HCT116 (cell line): ENCODE measurements at regions not wholly inside any gene's neighbourhood (a gene's known extent, or its start where the extent isn't known, plus 50 kb on each side); places are given as distances from the start of the nearest gene placed in this dataset.

Source experiments
- ATAC-seq: fragments of 200-7000 bp; cut with Tn5 transposase; 2 replicates; pipeline ENCODE4 v1.9.1; 2020; ENCODE audit warnings: mild to moderate bottlenecking, moderate library complexity
- BruUV-seq: library from RNA; stranded (reverse); fragments of 400-500 nt; replicated peaks from 2 replicates; lab custom pipeline; 2021; lab: Mats Ljungman, UMichigan
- CTCF ChIA-PET: fragments of 300-600 bp; sonication (Branson Sonifier 250); formaldehyde crosslinking; loops from one replicate; lab custom pipeline; 2021; ENCODE audit warnings: antibody characterized with exemption; lab: Charles Lee
- POLR2A ChIA-PET: fragments of 300-600, 350-600 bp; sonication (Branson Sonifier 250); formaldehyde crosslinking; loops from one replicate; lab custom pipeline; 2021; ENCODE audit warnings: antibody characterized with exemption; lab: Charles Lee
- RAD21 ChIA-PET, 2 experiments: fragments of 300-600 bp; sonication (Branson Sonifier 250); formaldehyde crosslinking; loops; one replicate each; lab custom pipeline; 2023; ENCODE audit warnings: low total read pairs in 2 of 2; ENCODE audit not compliant: uncharacterized antibody in 2 of 2, unreplicated experiment in 2 of 2, low non-redundant PET in 1 of 2; lab: Charles Lee
- DNase-seq: peaks from one replicate; pipeline ENCODE4 v3.0.0-alpha.2; 2010; ENCODE audit warnings: low read depth, low spot score
- H2AFZ ChIP-seq: fragments of 200-600 bp; shearing (Covaris generic), sonication (generic); 2 replicates; pipeline ENCODE4 v1.6.1; 2017; ENCODE audit warnings: low read depth, mixed run types, mixed read lengths, antibody characterized with exemption, low read length; ENCODE audit not compliant: poor library complexity, severe bottlenecking
- H3K27ac ChIP-seq: 2 replicates; pipeline ENCODE4 v1.5.1; 2012; ENCODE audit warnings: low read depth, low read length
- H3K27me3 ChIP-seq: fragments of 200-600 bp; sonication (generic); 2 replicates; pipeline ENCODE4 v1.6.1; 2016; ENCODE audit warnings: mixed run types, low read length, mixed read lengths; ENCODE audit not compliant: insufficient read depth
- H3K36me3 ChIP-seq, 2 experiments: fragments of 200-500 bp in 1 of 2; fragments of 200-600 bp in 1 of 2; sonication (Bioruptor generic) in 1 of 2; sonication (generic) in 1 of 2; 2 replicates each; pipeline versions ENCODE4 v1.5.1 to v1.6.1; 2014 to 2016; ENCODE audit warnings: low read length in 2 of 2, inconsistent platforms in 1 of 2, mixed read lengths in 1 of 2, mixed run types in 1 of 2; ENCODE audit not compliant: insufficient read depth in 2 of 2, control insufficient read depth in 1 of 2
- H3K4me1 ChIP-seq, 2 experiments: fragments of 200-600 bp in 1 of 2; sonication (generic) in 1 of 2; 2 replicates each; pipeline versions ENCODE4 v1.5.1 to v1.6.1; 2012 to 2017; ENCODE audit warnings: low read length in 2 of 2, inconsistent platforms in 1 of 2, mild to moderate bottlenecking in 1 of 2, mixed read lengths in 1 of 2, mixed run types in 1 of 2, moderate library complexity in 1 of 2; ENCODE audit not compliant: insufficient read depth in 2 of 2, control insufficient read depth in 1 of 2
- H3K4me2 ChIP-seq: fragments of 200-600 bp; sonication (generic); 2 replicates; pipeline ENCODE4 v1.6.1; 2017; ENCODE audit warnings: mixed run types, low read length, mixed read lengths
- H3K4me3 ChIP-seq, 2 experiments: fragments of 200-600 bp in 1 of 2; sonication (generic) in 1 of 2; replicated peaks in 1 of 2; 2 replicates each; pipeline ENCODE4 v1.5.1; 2011 to 2016; ENCODE audit warnings: low read length in 2 of 2, control low read depth in 1 of 2, low read depth in 1 of 2, mild to moderate bottlenecking in 1 of 2, mixed read lengths in 1 of 2, mixed run types in 1 of 2
- H3K79me2 ChIP-seq: fragments of 200-600 bp; sonication (generic); 2 replicates; pipeline ENCODE4 v1.6.1; 2017; ENCODE audit warnings: mild to moderate bottlenecking, mixed run types, low read length, moderate library complexity, mixed read lengths; ENCODE audit not compliant: insufficient read depth
- H3K9ac ChIP-seq: fragments of 200-600 bp; sonication (generic); 2 replicates; pipeline ENCODE4 v1.6.1; 2016; ENCODE audit warnings: low read length, mixed read lengths
- H3K9me2 ChIP-seq: fragments of 200-600 bp; sonication (generic), shearing (Covaris generic); 2 replicates; pipeline ENCODE4 v1.6.1; 2017; ENCODE audit warnings: mixed run types, mild to moderate bottlenecking, moderate library complexity; ENCODE audit not compliant: insufficient read depth
- H3K9me3 ChIP-seq, 2 experiments: fragments of 200-500 bp in 1 of 2; fragments of 200-600 bp in 1 of 2; sonication (Bioruptor generic) in 1 of 2; sonication (generic) in 1 of 2; 2 replicates each; pipeline ENCODE4 v1.6.1; 2014 to 2017; ENCODE audit warnings: low read length in 2 of 2, mixed read lengths in 2 of 2, inconsistent platforms in 1 of 2, low read depth in 1 of 2, mild to moderate bottlenecking in 1 of 2, mixed run types in 1 of 2, moderate library complexity in 1 of 2; ENCODE audit not compliant: control insufficient read depth in 1 of 2, insufficient read depth in 1 of 2
- H4K20me1 ChIP-seq: fragments of 200-600 bp; sonication (generic), shearing (Covaris generic); 2 replicates; pipeline ENCODE4 v1.6.1; 2017; ENCODE audit warnings: mixed run types, mild to moderate bottlenecking, moderate library complexity; ENCODE audit not compliant: insufficient read depth
- CBX3 ChIP-seq: IDR thresholded peaks from 2 replicates; pipeline ENCODE4 v1.6.1; 2012; ENCODE audit warnings: low read depth
- CEBPB ChIP-seq: IDR thresholded peaks from 2 replicates; pipeline ENCODE4 v1.6.1; 2012; ENCODE audit warnings: low read depth
- EGR1 ChIP-seq: IDR thresholded peaks from 2 replicates; pipeline ENCODE4 v1.6.1; 2012; ENCODE audit warnings: low read depth
- EZH2 ChIP-seq: fragments of 200-600 bp; sonication (generic); IDR thresholded peaks from 2 replicates; pipeline ENCODE4 v1.6.1; 2017; ENCODE audit warnings: antibody characterized with exemption, mixed run types
- EZH2phosphoT487 ChIP-seq: fragments of 200-600 bp; IDR thresholded peaks from 2 replicates; pipeline ENCODE4 v1.6.1; 2018; ENCODE audit warnings: antibody characterized with exemption, borderline replicate concordance
- FOSL1 ChIP-seq: IDR thresholded peaks from 2 replicates; pipeline ENCODE4 v1.6.1; 2012; ENCODE audit warnings: low read depth
- JUND ChIP-seq: IDR thresholded peaks from 2 replicates; pipeline ENCODE4 v1.6.1; 2012
- POLR2A ChIP-seq: IDR thresholded peaks from 2 replicates; pipeline ENCODE4 v1.7.0; 2011; ENCODE audit warnings: borderline replicate concordance; ENCODE audit not compliant: insufficient read depth, insufficient read length; ENCODE audit errors: extremely low read depth
- POLR2AphosphoS5 ChIP-seq: IDR thresholded peaks from 2 replicates; pipeline ENCODE4 v1.6.1; 2011; ENCODE audit warnings: mild to moderate bottlenecking, low read depth, low read length, moderate library complexity
- RAD21 ChIP-seq: IDR thresholded peaks from 2 replicates; pipeline ENCODE4 v1.6.1; 2012; ENCODE audit warnings: low read depth, mild to moderate bottlenecking
- SIN3A ChIP-seq: IDR thresholded peaks from 2 replicates; pipeline ENCODE4 v1.6.1; 2012; ENCODE audit warnings: low read depth
- SP1 ChIP-seq: IDR thresholded peaks from 2 replicates; pipeline ENCODE4 v1.6.1; 2012; ENCODE audit warnings: low read depth
- SRF ChIP-seq: IDR thresholded peaks from 2 replicates; pipeline ENCODE4 v1.6.1; 2012; ENCODE audit warnings: low read depth
- TCF7L2 ChIP-seq: IDR thresholded peaks from 2 replicates; pipeline ENCODE4 v1.7.0; 2011; ENCODE audit warnings: borderline replicate concordance, inconsistent platforms; ENCODE audit not compliant: insufficient read depth, insufficient read length; ENCODE audit errors: extremely low read depth
- YY1 ChIP-seq: IDR thresholded peaks from 2 replicates; pipeline ENCODE4 v1.6.1; 2011; ENCODE audit warnings: low read length, low read depth, moderate library complexity, mild to moderate bottlenecking; ENCODE audit not compliant: insufficient replicate concordance; ENCODE audit errors: extremely low read depth
- ZBTB33 ChIP-seq: IDR thresholded peaks from 2 replicates; pipeline ENCODE4 v1.6.1; 2011; ENCODE audit warnings: mild to moderate bottlenecking, low read length, moderate library complexity; ENCODE audit not compliant: insufficient replicate concordance; ENCODE audit errors: extremely low read depth
- intact Hi-C: fragments of 100-400 bp; cut with micrococcal nuclease; formaldehyde crosslinking; loops from 2 replicates; pipeline ENCODE4 v1.10.0; 2022
- TF ChIP-seq, protein P1 (sequence below): IDR thresholded peaks from 2 replicates; pipeline ENCODE4 v1.6.1; 2012
- TF ChIP-seq, protein P2 (sequence below): IDR thresholded peaks from 2 replicates; pipeline ENCODE4 v1.6.1; 2012; ENCODE audit warnings: low read depth

DNA sequence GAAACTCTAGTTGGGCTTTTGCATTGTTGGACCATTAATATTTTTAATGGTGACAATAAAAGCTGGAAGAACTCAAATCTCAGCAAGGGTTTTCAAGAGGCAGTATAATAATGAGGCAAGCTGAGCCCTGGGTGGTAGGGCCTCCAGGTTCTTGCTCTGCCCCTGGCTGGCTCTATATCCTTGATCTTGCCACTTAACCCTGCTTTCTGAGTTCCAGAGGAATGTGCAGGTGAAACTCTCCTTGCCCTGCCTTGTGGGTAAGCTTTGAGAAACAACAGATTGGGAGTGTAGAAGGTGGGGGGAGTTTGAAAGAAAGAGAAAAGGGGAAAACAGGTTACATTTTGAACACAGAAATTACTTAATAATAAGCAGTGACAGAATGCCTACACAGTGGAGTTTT is 103.3 kb upstream of the MAP4K3 start:
- Histone ChIP-seq H3K9me3 (no peaks in the 10 kb centered on the region), H3K4me1 (no peaks in the 10 kb centered on the region), H3K9ac (no peak overlapping the region), H3K9me2 (no peaks in the 10 kb centered on the region), H3K4me3 (no peak overlapping the region), H2AFZ (no peak overlapping the region)
- intact Hi-C loops = no loop called here
- no TSS peak for BruUV-seq
- ATAC-seq = no peak
- POLR2A ChIA-PET = no interaction called here
- RAD21 ChIA-PET = no interaction called here
- no peak for TF ChIP-seq POLR2A
- TF ChIP-seq EZH2 = no peak
- TF ChIP-seq, protein P1, sequence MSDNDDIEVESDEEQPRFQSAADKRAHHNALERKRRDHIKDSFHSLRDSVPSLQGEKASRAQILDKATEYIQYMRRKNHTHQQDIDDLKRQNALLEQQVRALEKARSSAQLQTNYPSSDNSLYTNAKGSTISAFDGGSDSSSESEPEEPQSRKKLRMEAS = no peak
- no peak for TF ChIP-seq EZH2phosphoT487
- no peak for TF ChIP-seq JUND
- no peak for TF ChIP-seq SP1
- TF ChIP-seq ZBTB33 = no peak
- no peak for TF ChIP-seq CEBPB
- no peak for TF ChIP-seq EGR1
- TF ChIP-seq CBX3 = no peak
- no peak for TF ChIP-seq YY1
- TF ChIP-seq RAD21 = no peak
- no peak for TF ChIP-seq TCF7L2
- TF ChIP-seq FOSL1 = no peak
- TF ChIP-seq, protein P2, sequence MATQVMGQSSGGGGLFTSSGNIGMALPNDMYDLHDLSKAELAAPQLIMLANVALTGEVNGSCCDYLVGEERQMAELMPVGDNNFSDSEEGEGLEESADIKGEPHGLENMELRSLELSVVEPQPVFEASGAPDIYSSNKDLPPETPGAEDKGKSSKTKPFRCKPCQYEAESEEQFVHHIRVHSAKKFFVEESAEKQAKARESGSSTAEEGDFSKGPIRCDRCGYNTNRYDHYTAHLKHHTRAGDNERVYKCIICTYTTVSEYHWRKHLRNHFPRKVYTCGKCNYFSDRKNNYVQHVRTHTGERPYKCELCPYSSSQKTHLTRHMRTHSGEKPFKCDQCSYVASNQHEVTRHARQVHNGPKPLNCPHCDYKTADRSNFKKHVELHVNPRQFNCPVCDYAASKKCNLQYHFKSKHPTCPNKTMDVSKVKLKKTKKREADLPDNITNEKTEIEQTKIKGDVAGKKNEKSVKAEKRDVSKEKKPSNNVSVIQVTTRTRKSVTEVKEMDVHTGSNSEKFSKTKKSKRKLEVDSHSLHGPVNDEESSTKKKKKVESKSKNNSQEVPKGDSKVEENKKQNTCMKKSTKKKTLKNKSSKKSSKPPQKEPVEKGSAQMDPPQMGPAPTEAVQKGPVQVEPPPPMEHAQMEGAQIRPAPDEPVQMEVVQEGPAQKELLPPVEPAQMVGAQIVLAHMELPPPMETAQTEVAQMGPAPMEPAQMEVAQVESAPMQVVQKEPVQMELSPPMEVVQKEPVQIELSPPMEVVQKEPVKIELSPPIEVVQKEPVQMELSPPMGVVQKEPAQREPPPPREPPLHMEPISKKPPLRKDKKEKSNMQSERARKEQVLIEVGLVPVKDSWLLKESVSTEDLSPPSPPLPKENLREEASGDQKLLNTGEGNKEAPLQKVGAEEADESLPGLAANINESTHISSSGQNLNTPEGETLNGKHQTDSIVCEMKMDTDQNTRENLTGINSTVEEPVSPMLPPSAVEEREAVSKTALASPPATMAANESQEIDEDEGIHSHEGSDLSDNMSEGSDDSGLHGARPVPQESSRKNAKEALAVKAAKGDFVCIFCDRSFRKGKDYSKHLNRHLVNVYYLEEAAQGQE = no peak
- no peak for TF ChIP-seq POLR2AphosphoS5
- no peak for TF ChIP-seq SRF
- no peak for TF ChIP-seq SIN3A
- TF ChIP-seq, all 23 proteins: peak for 0
- Histone ChIP-seq H3K27me3 (no peaks in the 10 kb centered on the region), H3K27ac (no peak overlapping the region), H4K20me1 (no peaks in the 10 kb centered on the region), H3K4me2 (no peak overlapping the region), H3K36me3 (no peaks in the 10 kb centered on the region), H3K79me2 (no peaks in the 10 kb centered on the region)
- no peak for DNase-seq
- CTCF ChIA-PET = no interaction called here
